Stimulated activated CD4-positive, alpha-beta T cell treated with anti-CD3 and anti-CD28 coated beads, Interleukin-1b, Interleukin-23, amount 100 ng/mL, for 48 hours (primary cell): ENCODE measurements at regions not wholly inside any gene's neighbourhood (a gene's known extent, or its start where the extent isn't known, plus 50 kb on each side); places are given as distances from the start of the nearest gene placed in this dataset.

Source experiments
- DNase-seq: peaks from one replicate; pipeline ENCODE4 v3.0.0-alpha.2; 2020

- DNase-seq, result no peak
Measured at GRCh38 chr11:134562941-134563471, 151.0 kb upstream of the B3GAT1 start.

GRCh38 chr11:134562196-134562595, 150.2 kb upstream of the B3GAT1 start:
- no peak for DNase-seq

GRCh38 chr11:134561331-134561720, 149.3 kb upstream of the B3GAT1 start:
- no peak for DNase-seq

- no peak for DNase-seq
Measured at GRCh38 chr11:134560566-134561330, 148.7 kb upstream of the B3GAT1 start.

- no peak for DNase-seq
Measured at GRCh38 chr11:134560066-134560465, 148.0 kb upstream of the B3GAT1 start.

- DNase-seq, result no peak
Measured at GRCh38 chr11:134559602-134559962, 147.5 kb upstream of the B3GAT1 start.

GRCh38 chr11:134558916-134559601, 147.0 kb upstream of the B3GAT1 start:
- no peak for DNase-seq

- no peak for DNase-seq
Measured at GRCh38 chr11:134558258-134558835, 146.3 kb upstream of the B3GAT1 start.

GRCh38 chr11:134557571-134558257, 145.7 kb upstream of the B3GAT1 start:
- DNase-seq, result no peak

GRCh38 chr11:134556186-134556585, 144.1 kb upstream of the B3GAT1 start:
- DNase-seq, result no peak

- no peak for DNase-seq
Measured at GRCh38 chr11:134555510-134555909, 143.5 kb upstream of the B3GAT1 start.

- no peak for DNase-seq
Measured at GRCh38 chr11:134554861-134555260, 142.8 kb upstream of the B3GAT1 start.

- no peak for DNase-seq
Measured at GRCh38 chr11:134554106-134554505, 142.1 kb upstream of the B3GAT1 start.

- DNase-seq, result no peak
Measured at GRCh38 chr11:134552749-134553148, 140.7 kb upstream of the B3GAT1 start.

- no peak for DNase-seq
Measured at GRCh38 chr11:134545521-134545920, 133.5 kb upstream of the B3GAT1 start.

- no peak for DNase-seq
Measured at GRCh38 chr11:134544095-134544815, 132.2 kb upstream of the B3GAT1 start.

GRCh38 chr11:134543645-134544044, 131.6 kb upstream of the B3GAT1 start:
- DNase-seq, result no peak

- no peak for DNase-seq
Measured at GRCh38 chr11:134543241-134543640, 131.2 kb upstream of the B3GAT1 start.

- DNase-seq, result no peak
Measured at GRCh38 chr11:134542401-134543165, 130.5 kb upstream of the B3GAT1 start.

- DNase-seq, result no peak
Measured at GRCh38 chr11:134541951-134542350, 129.9 kb upstream of the B3GAT1 start.

GRCh38 chr11:134541355-134541754, 129.3 kb upstream of the B3GAT1 start:
- no peak for DNase-seq

GRCh38 chr11:134539285-134539684, 127.2 kb upstream of the B3GAT1 start:
- DNase-seq, result no peak
